D721Med (cell line): ENCODE measurements at regions not wholly inside any gene's neighbourhood (a gene's known extent, or its start where the extent isn't known, plus 50 kb on each side); places are given as distances from the start of the nearest gene placed in this dataset.

ENCODE experiments used
- DNase-seq: peaks from one replicate; pipeline ENCODE4 v3.0.0; 2011; ENCODE audit warnings: low spot score; ENCODE audit not compliant: insufficient read length
- FAIRE-seq: peaks from 2 replicates; lab custom pipeline; 2011; peaks lifted over from hg19 to GRCh38; lab: Jason Lieb, UNC
- TF ChIP-seq, protein P1 (sequence below): IDR thresholded peaks from 2 replicates; pipeline ENCODE4 v1.5.1; 2012; ENCODE audit warnings: mild to moderate bottlenecking, control low read depth; ENCODE audit not compliant: insufficient read depth; ENCODE audit errors: missing control alignments

DNA sequence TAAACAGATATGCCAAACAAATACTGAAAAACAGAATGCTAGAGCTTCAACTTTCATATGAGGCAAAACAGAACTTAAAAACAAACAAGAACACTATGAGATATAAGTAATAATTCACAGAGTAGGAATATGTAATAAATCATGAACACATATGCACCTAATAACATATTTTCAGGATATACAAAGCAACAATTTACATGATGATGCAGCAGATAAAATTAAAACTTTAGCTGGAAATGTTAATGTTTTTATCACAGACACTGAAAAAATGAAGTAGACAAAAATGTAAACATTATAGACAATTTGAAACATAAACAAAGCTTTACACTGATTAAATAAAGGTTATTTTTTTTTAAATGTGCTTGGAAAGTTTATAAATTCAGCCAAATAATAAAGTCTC is 443.1 kb upstream of the NFIA start:
- no peak for DNase-seq
- TF ChIP-seq, protein P1, sequence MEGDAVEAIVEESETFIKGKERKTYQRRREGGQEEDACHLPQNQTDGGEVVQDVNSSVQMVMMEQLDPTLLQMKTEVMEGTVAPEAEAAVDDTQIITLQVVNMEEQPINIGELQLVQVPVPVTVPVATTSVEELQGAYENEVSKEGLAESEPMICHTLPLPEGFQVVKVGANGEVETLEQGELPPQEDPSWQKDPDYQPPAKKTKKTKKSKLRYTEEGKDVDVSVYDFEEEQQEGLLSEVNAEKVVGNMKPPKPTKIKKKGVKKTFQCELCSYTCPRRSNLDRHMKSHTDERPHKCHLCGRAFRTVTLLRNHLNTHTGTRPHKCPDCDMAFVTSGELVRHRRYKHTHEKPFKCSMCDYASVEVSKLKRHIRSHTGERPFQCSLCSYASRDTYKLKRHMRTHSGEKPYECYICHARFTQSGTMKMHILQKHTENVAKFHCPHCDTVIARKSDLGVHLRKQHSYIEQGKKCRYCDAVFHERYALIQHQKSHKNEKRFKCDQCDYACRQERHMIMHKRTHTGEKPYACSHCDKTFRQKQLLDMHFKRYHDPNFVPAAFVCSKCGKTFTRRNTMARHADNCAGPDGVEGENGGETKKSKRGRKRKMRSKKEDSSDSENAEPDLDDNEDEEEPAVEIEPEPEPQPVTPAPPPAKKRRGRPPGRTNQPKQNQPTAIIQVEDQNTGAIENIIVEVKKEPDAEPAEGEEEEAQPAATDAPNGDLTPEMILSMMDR, result no peak
- FAIRE-seq, result no peak

DNA sequence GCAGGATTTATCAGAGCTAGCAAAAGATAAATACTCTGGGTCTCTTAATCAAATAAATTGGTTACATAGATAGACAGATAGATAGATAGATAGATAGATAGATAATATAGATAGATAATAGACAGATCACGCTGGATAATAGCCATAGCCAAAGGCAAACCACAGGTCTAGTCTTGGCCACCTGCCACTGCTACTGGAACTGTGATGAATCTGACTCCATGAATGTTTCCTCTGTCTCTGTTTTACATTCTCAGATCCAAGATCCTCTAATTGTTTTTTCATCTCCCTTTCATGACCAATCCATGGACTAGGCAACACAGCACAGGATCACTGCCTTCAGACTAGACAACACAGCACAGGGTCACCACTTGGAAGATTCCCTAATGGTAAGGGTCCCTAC is 444.7 kb upstream of the NFIA start:
- no peak for DNase-seq
- TF ChIP-seq, protein P1, result no peak
- FAIRE-seq, result no peak

DNA sequence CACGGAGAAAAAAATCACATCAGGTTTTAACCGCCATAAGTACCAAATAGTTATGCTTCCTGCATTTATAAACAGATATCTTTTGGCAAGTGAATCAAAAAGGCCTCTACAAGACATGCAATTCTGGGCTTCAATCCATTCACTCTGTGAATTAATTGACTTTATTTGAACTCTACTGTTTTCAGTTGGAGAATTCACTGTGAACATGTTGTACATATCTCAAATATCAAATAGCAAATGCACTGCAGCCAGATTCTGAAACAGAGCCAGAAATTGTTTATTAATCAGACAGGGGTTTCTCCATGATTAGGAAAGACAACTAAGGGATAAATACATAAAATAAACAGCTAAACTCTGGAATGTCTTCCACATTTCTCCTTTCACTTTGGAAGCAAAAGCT is 445.4 kb upstream of the NFIA start:
- FAIRE-seq (no peak), DNase-seq (no peak)
- TF ChIP-seq, protein P1, result no peak

DNA sequence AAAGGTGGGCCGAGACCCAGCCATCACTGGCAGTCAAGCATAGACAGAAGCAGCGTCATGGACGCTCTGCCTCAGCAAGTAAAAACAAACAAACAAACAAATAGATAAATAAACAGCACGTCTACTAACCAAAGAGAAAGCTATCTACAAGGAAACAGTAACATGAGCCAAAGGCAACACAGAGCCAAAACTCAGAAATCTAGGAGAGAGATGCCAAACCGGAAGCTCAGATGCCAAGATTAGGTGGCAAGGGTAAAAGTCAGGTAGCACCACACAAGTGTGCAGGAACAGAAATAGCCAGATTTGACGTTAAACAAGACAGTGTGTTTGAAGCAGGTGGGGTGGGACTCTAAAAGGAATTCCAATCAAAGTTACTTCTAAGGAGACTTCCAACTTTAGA is 448.3 kb upstream of the NFIA start:
- FAIRE-seq (no peak), DNase-seq (no peak)
- TF ChIP-seq, protein P1, result no peak

DNA sequence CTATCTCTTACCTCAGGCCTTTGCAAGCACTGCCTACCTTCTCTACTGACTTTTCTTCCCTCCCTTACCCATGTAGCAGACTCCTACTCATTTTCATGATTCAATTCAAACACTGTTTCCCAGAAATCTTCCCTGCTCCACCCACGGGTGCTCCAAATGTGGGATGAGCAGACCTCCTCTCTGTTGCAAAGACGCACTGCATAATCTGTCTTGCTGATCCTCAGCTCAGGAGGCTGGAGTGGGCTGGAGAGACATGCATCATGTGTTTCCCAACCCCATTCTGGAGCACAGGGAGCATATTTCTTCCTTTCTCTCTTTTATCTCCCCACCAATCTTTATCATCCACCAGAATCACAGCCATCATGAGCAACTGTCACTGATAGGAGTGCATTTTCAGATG is 459.9 kb upstream of the NFIA start:
- TF ChIP-seq, protein P1, result no peak
- no peak for FAIRE-seq
- DNase-seq, result no peak

DNA sequence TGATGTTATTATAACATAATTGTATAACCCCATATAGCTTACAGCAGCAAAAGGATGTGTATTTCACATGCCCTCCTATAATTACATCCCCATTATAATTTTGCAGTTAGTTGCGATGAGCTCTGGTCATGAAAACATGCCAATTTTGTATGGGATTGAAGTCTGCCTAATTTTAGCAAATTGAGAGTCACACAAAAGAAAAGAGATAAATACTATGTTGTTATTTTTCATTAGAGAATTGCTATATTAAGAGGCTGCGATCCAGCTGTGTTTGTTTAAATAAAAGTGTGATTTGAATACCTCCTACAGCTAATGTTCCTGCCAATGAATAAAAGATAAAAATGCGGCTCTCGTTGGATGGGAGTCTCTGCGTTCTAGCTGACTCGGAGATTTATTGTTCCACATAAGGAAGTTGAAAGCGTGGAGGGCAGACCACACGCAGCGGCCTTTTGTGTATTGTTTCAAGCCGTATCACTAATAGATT is 461.0 kb upstream of the NFIA start:
- no peak for DNase-seq
- TF ChIP-seq, protein P1, result no peak

DNA sequence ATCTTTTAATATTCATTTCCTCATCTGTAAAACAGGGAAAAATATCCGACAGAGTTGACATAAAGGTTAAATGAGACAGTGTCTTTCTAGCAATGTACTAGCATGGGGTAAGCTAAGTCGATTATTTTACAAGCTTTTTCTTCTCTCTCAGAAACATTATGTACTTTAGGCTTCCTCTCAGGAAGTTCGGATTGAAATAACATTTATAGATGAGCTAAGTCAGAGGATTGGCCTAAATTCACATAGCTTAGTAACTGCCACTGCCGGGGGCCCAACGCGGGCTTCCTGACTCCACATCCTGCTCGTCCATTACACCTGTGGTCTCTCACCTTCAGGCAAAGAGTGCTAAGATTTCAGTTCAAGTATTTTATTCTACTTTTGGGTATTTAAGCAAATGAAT is 462.3 kb upstream of the NFIA start:
- TF ChIP-seq, protein P1, result no peak
- no peak for DNase-seq
- FAIRE-seq, result no peak

More for the DNA sequence above, 461.0 kb upstream of the NFIA start:
- FAIRE-seq, result no peak
